WTC11 (cell line): ENCODE measurements at regions not wholly inside any gene's neighbourhood (a gene's known extent, or its start where the extent isn't known, plus 50 kb on each side); places are given as distances from the start of the nearest gene placed in this dataset.

ENCODE experiments used
- ATAC-seq: fragments of 200-7000 bp; cut with Tn5 transposase; 2 replicates; pipeline ENCODE4 v1.10.0; 2021; ENCODE audit warnings: mild to moderate bottlenecking, moderate library complexity
- CTCF ChIA-PET: fragments of 300-600 bp; sonication (Branson Sonifier 250); formaldehyde crosslinking; loops from one replicate; lab custom pipeline; 2021; ENCODE audit warnings: antibody characterized with exemption; lab: Charles Lee
- POLR2A ChIA-PET: fragments of 350-600 bp; sonication (Branson Sonifier 250); formaldehyde crosslinking; loops from one replicate; lab custom pipeline; 2021; ENCODE audit warnings: antibody characterized with exemption; lab: Charles Lee
- DNase-seq: peaks from one replicate; pipeline ENCODE4 v3.0.0; 2021; ENCODE audit warnings: low spot score
- H3K27ac Mint-ChIP-seq: 2 replicates; pipeline ENCODE4 v1.8.0; 2021; ENCODE audit warnings: mixed read lengths
- H3K27me3 Mint-ChIP-seq: 2 replicates; pipeline ENCODE4 v1.8.0; 2021; ENCODE audit warnings: low read depth, mild to moderate bottlenecking, moderate library complexity, mixed read lengths
- H3K36me3 Mint-ChIP-seq: 2 replicates; pipeline ENCODE4 v1.8.0; 2021; ENCODE audit warnings: mixed read lengths
- H3K4me1 Mint-ChIP-seq: 2 replicates; pipeline ENCODE4 v1.8.0; 2022; ENCODE audit warnings: mixed read lengths
- H3K4me3 Mint-ChIP-seq: 2 replicates; pipeline ENCODE4 v1.8.0; 2021; ENCODE audit warnings: mild to moderate bottlenecking, moderate library complexity, mixed read lengths
- H3K9me3 Mint-ChIP-seq: 2 replicates; pipeline ENCODE4 v1.8.0; 2021; ENCODE audit warnings: mixed read lengths
- ATF1 ChIP-seq: sonication (generic); formaldehyde crosslinking; IDR thresholded peaks from 2 replicates; pipeline ENCODE4 v1.8.1; 2023; ENCODE audit warnings: mild to moderate bottlenecking, moderate library complexity, missing genetic modification reagents
- CBFB ChIP-seq: sonication (generic); formaldehyde crosslinking; IDR thresholded peaks from 2 replicates; pipeline ENCODE4 v1.8.1; 2022; ENCODE audit warnings: mild to moderate bottlenecking, low read depth, missing genetic modification reagents
- CREB1 ChIP-seq: sonication (generic); formaldehyde crosslinking; IDR thresholded peaks from 2 replicates; pipeline ENCODE4 v1.8.0; 2023; ENCODE audit warnings: mild to moderate bottlenecking, missing genetic modification reagents
- JAZF1 ChIP-seq: fragments of 250-450 bp; sonication (Bioruptor Pico); IDR thresholded peaks from 2 replicates; pipeline ENCODE4 v1.9.0; 2021; ENCODE audit warnings: moderate library complexity, mild to moderate bottlenecking, inconsistent platforms
- MXD4 ChIP-seq: fragments of 250-450 bp; sonication (Bioruptor Pico); IDR thresholded peaks from 2 replicates; pipeline ENCODE4 v1.8.0; 2021; ENCODE audit warnings: mild to moderate bottlenecking, moderate library complexity, borderline replicate concordance
- MYBL2 ChIP-seq: sonication (generic); formaldehyde crosslinking; IDR thresholded peaks from 2 replicates; pipeline ENCODE4 v1.8.1; 2023; ENCODE audit warnings: mild to moderate bottlenecking, moderate library complexity, missing genetic modification reagents
- NR2C2 ChIP-seq: sonication (generic); formaldehyde crosslinking; IDR thresholded peaks from 2 replicates; pipeline ENCODE4 v1.8.0; 2022; ENCODE audit warnings: mild to moderate bottlenecking, missing genetic modification reagents
- SMAD3 ChIP-seq: sonication (generic); formaldehyde crosslinking; IDR thresholded peaks from 2 replicates; pipeline ENCODE4 v1.8.0; 2022; ENCODE audit warnings: missing genetic modification reagents, mild to moderate bottlenecking, borderline replicate concordance
- SP1 ChIP-seq: sonication (generic); formaldehyde crosslinking; conservative IDR thresholded peaks from 2 replicates; pipeline ENCODE4 v1.8.1; 2022; ENCODE audit warnings: missing genetic modification reagents
- TEAD4 ChIP-seq: sonication (generic); formaldehyde crosslinking; IDR thresholded peaks from 2 replicates; pipeline ENCODE4 v1.8.0; 2022; ENCODE audit warnings: mild to moderate bottlenecking, missing genetic modification reagents
- ZBTB21 ChIP-seq: sonication (generic); formaldehyde crosslinking; IDR thresholded peaks from 2 replicates; pipeline ENCODE4 v1.8.1; 2023; ENCODE audit warnings: mild to moderate bottlenecking, missing genetic modification reagents, borderline replicate concordance
- ZNF138 ChIP-seq: sonication (generic); formaldehyde crosslinking; conservative IDR thresholded peaks from 2 replicates; pipeline ENCODE4 v1.8.1; 2022; ENCODE audit warnings: mild to moderate bottlenecking, moderate library complexity, missing genetic modification reagents
- ZNF219 ChIP-seq: sonication (generic); formaldehyde crosslinking; IDR thresholded peaks from 2 replicates; pipeline ENCODE4 v1.8.0; 2023; ENCODE audit warnings: missing genetic modification reagents, mild to moderate bottlenecking, borderline replicate concordance
- ZNF317 ChIP-seq: sonication (generic); formaldehyde crosslinking; IDR thresholded peaks from 2 replicates; pipeline ENCODE4 v1.8.1; 2023; ENCODE audit warnings: low read depth, mild to moderate bottlenecking, moderate library complexity, missing genetic modification reagents, borderline replicate concordance
- TF ChIP-seq, protein P1 (sequence below): sonication (generic); formaldehyde crosslinking; IDR thresholded peaks from 2 replicates; pipeline ENCODE4 v1.8.1; 2023; ENCODE audit warnings: mild to moderate bottlenecking, missing genetic modification reagents
- TF ChIP-seq, protein P2 (sequence below): sonication (generic); formaldehyde crosslinking; IDR thresholded peaks from 2 replicates; pipeline ENCODE4 v1.8.0; 2022; ENCODE audit warnings: missing genetic modification reagents
- TF ChIP-seq, protein P3 (sequence below): sonication (generic); formaldehyde crosslinking; IDR thresholded peaks from 2 replicates; pipeline ENCODE4 v1.8.1; 2023; ENCODE audit warnings: mild to moderate bottlenecking, missing genetic modification reagents
- TF ChIP-seq, protein P4 (sequence below): sonication (generic); formaldehyde crosslinking; conservative IDR thresholded peaks from 2 replicates; pipeline ENCODE4 v1.8.1; 2022; ENCODE audit warnings: mild to moderate bottlenecking, missing genetic modification reagents
- TF ChIP-seq, protein P5 (sequence below): fragments of 250-450 bp; sonication (Bioruptor Pico); IDR thresholded peaks from 2 replicates; pipeline ENCODE4 v1.9.0; 2021; ENCODE audit warnings: mild to moderate bottlenecking, borderline replicate concordance
- TF ChIP-seq, protein P6 (sequence below): fragments of 250-450 bp; sonication (Bioruptor Pico); IDR thresholded peaks from 2 replicates; pipeline ENCODE4 v1.9.0; 2021; ENCODE audit warnings: moderate library complexity, mild to moderate bottlenecking, inconsistent platforms, borderline replicate concordance
- TF ChIP-seq, protein P7 (sequence below): sonication (generic); formaldehyde crosslinking; IDR thresholded peaks from 2 replicates; pipeline ENCODE4 v1.8.1; 2022; ENCODE audit warnings: mild to moderate bottlenecking, missing genetic modification reagents, moderate library complexity, borderline replicate concordance

DNA sequence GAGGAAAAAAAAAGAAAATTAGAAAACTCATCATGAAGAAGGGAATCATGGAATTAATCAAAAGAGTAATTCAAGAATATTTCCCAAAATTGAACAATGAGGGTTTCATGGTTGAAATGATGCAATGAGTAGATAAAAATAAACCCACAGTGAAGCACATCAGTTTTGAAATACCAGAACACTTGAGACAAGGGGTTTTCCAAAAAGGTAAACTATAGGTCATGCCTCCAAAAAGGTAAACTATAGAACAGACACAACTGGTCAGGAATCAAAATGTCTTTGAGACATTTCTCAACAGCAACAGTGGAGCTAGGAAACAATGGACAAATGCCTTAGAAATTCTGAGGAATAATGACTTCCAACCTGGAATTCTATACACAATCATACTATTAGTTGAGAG is 60.2 kb upstream of the PCSK5 start (continued):
- TF ChIP-seq, protein P1, sequence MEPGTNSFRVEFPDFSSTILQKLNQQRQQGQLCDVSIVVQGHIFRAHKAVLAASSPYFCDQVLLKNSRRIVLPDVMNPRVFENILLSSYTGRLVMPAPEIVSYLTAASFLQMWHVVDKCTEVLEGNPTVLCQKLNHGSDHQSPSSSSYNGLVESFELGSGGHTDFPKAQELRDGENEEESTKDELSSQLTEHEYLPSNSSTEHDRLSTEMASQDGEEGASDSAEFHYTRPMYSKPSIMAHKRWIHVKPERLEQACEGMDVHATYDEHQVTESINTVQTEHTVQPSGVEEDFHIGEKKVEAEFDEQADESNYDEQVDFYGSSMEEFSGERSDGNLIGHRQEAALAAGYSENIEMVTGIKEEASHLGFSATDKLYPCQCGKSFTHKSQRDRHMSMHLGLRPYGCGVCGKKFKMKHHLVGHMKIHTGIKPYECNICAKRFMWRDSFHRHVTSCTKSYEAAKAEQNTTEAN = no peak
- TF ChIP-seq, protein P2, sequence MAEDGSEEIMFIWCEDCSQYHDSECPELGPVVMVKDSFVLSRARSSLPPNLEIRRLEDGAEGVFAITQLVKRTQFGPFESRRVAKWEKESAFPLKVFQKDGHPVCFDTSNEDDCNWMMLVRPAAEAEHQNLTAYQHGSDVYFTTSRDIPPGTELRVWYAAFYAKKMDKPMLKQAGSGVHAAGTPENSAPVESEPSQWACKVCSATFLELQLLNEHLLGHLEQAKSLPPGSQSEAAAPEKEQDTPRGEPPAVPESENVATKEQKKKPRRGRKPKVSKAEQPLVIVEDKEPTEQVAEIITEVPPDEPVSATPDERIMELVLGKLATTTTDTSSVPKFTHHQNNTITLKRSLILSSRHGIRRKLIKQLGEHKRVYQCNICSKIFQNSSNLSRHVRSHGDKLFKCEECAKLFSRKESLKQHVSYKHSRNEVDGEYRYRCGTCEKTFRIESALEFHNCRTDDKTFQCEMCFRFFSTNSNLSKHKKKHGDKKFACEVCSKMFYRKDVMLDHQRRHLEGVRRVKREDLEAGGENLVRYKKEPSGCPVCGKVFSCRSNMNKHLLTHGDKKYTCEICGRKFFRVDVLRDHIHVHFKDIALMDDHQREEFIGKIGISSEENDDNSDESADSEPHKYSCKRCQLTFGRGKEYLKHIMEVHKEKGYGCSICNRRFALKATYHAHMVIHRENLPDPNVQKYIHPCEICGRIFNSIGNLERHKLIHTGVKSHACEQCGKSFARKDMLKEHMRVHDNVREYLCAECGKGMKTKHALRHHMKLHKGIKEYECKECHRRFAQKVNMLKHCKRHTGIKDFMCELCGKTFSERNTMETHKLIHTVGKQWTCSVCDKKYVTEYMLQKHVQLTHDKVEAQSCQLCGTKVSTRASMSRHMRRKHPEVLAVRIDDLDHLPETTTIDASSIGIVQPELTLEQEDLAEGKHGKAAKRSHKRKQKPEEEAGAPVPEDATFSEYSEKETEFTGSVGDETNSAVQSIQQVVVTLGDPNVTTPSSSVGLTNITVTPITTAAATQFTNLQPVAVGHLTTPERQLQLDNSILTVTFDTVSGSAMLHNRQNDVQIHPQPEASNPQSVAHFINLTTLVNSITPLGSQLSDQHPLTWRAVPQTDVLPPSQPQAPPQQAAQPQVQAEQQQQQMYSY (CRISPR knock-in tag) = no peak
- TF ChIP-seq CBFB (no peak), ZNF138 (CRISPR knock-in tag) (no peak), CREB1 (no peak)
- TF ChIP-seq, protein P3, sequence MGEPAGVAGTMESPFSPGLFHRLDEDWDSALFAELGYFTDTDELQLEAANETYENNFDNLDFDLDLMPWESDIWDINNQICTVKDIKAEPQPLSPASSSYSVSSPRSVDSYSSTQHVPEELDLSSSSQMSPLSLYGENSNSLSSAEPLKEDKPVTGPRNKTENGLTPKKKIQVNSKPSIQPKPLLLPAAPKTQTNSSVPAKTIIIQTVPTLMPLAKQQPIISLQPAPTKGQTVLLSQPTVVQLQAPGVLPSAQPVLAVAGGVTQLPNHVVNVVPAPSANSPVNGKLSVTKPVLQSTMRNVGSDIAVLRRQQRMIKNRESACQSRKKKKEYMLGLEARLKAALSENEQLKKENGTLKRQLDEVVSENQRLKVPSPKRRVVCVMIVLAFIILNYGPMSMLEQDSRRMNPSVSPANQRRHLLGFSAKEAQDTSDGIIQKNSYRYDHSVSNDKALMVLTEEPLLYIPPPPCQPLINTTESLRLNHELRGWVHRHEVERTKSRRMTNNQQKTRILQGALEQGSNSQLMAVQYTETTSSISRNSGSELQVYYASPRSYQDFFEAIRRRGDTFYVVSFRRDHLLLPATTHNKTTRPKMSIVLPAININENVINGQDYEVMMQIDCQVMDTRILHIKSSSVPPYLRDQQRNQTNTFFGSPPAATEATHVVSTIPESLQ = no peak
- TF ChIP-seq, protein P4, sequence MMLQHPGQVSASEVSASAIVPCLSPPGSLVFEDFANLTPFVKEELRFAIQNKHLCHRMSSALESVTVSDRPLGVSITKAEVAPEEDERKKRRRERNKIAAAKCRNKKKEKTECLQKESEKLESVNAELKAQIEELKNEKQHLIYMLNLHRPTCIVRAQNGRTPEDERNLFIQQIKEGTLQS (CRISPR knock-in tag) = no peak

DNA sequence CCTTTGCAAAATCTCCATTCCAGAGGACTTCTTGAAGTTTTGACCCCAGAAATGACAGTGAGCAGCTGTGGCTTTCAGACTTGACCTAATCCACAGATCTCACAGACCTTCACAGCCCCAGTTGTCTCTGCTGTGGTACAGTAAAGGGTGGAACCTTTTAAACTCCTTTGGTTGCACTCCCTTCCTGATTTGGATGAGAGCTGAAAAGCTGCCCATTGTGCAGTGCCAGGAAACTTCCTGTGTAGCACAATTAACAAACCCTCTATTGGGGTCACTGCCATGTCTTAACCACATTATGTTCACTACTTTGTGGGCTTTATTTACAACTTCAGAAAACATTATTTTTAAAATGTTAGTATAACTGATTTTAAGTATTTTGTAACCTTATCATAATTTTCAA is 56.7 kb upstream of the PCSK5 start:
- DNase-seq (no peak), ATAC-seq (no peak)
- Mint-ChIP-seq H3K4me3 (no peak overlapping the region), H3K27ac (no peak overlapping the region), H3K27me3 (no peaks in the 10 kb centered on the region), H3K9me3 (peaks cover 4% of the 10 kb centered on the region), H3K36me3 (no peaks in the 10 kb centered on the region), H3K4me1 (peaks cover 9% of the 10 kb centered on the region; the same call in 1 of the 2 replicates)
- no peak for TF ChIP-seq ZNF219
- no peak for TF ChIP-seq NR2C2 (CRISPR knock-in tag)
- no peak for TF ChIP-seq ZBTB21
- CTCF ChIA-PET = no interaction called here
- POLR2A ChIA-PET = no interaction called here

DNA sequence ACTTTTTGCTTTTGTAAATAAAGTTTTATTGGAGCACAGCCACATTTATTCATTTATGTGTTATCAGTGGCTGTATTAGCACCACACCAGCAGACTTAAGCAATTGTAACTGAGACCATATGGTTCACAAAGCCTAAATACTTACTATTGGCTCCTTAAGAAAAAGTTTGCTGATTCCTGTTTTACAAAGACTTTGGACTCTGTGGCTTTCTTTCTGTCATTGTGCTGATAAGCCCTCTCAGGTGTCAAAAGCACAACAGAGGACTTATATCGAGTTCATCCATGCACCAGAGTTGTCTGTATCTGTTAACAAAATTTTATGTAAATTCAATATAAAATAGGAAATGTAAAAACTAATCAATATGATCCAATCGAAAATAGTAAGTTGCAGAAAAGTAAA is 55.6 kb upstream of the PCSK5 start:
- peaks cover 4% of the 10 kb centered on the region for H3K9me3 Mint-ChIP-seq
- H3K4me3 Mint-ChIP-seq = no peak overlapping the region
- ChIA-PET POLR2A (no interaction called here), CTCF (no interaction called here)
- ATAC-seq = no peak
- no peak overlapping the region for H3K27ac Mint-ChIP-seq
- no peak for DNase-seq
- peaks cover 9% of the 10 kb centered on the region; the same call in 1 of the 2 replicates for H3K4me1 Mint-ChIP-seq
- H3K36me3 Mint-ChIP-seq = no peaks in the 10 kb centered on the region
- no peaks in the 10 kb centered on the region for H3K27me3 Mint-ChIP-seq
- TF ChIP-seq SP1 (CRISPR knock-in tag) = no peak
- TF ChIP-seq, protein P5, sequence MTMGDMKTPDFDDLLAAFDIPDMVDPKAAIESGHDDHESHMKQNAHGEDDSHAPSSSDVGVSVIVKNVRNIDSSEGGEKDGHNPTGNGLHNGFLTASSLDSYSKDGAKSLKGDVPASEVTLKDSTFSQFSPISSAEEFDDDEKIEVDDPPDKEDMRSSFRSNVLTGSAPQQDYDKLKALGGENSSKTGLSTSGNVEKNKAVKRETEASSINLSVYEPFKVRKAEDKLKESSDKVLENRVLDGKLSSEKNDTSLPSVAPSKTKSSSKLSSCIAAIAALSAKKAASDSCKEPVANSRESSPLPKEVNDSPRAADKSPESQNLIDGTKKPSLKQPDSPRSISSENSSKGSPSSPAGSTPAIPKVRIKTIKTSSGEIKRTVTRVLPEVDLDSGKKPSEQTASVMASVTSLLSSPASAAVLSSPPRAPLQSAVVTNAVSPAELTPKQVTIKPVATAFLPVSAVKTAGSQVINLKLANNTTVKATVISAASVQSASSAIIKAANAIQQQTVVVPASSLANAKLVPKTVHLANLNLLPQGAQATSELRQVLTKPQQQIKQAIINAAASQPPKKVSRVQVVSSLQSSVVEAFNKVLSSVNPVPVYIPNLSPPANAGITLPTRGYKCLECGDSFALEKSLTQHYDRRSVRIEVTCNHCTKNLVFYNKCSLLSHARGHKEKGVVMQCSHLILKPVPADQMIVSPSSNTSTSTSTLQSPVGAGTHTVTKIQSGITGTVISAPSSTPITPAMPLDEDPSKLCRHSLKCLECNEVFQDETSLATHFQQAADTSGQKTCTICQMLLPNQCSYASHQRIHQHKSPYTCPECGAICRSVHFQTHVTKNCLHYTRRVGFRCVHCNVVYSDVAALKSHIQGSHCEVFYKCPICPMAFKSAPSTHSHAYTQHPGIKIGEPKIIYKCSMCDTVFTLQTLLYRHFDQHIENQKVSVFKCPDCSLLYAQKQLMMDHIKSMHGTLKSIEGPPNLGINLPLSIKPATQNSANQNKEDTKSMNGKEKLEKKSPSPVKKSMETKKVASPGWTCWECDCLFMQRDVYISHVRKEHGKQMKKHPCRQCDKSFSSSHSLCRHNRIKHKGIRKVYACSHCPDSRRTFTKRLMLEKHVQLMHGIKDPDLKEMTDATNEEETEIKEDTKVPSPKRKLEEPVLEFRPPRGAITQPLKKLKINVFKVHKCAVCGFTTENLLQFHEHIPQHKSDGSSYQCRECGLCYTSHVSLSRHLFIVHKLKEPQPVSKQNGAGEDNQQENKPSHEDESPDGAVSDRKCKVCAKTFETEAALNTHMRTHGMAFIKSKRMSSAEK = no peak
- TF ChIP-seq, protein P6, sequence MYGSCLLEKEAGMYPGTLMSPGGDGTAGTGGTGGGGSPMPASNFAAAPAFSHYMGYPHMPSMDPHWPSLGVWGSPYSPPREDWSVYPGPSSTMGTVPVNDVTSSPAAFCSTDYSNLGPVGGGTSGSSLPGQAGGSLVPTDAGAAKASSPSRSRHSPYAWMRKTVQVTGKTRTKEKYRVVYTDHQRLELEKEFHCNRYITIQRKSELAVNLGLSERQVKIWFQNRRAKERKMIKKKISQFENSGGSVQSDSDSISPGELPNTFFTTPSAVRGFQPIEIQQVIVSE = no peak
- TF ChIP-seq ATF1 = no peak
- TF ChIP-seq, protein P7, sequence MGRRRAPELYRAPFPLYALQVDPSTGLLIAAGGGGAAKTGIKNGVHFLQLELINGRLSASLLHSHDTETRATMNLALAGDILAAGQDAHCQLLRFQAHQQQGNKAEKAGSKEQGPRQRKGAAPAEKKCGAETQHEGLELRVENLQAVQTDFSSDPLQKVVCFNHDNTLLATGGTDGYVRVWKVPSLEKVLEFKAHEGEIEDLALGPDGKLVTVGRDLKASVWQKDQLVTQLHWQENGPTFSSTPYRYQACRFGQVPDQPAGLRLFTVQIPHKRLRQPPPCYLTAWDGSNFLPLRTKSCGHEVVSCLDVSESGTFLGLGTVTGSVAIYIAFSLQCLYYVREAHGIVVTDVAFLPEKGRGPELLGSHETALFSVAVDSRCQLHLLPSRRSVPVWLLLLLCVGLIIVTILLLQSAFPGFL (CRISPR knock-in tag) = no peak
- no peak for TF ChIP-seq MXD4 (CRISPR knock-in tag)
- TF ChIP-seq MYBL2 (CRISPR knock-in tag) = no peak
- no peak for TF ChIP-seq ZNF317 (CRISPR knock-in tag)
- no peak for TF ChIP-seq TEAD4
- TF ChIP-seq JAZF1 (CRISPR knock-in tag) = no peak
- no peak for TF ChIP-seq SMAD3 (CRISPR knock-in tag)
